KOPT-K1 (cell line): ENCODE measurements at regions not wholly inside any gene's neighbourhood (a gene's known extent, or its start where the extent isn't known, plus 50 kb on each side); places are given as distances from the start of the nearest gene placed in this dataset.

Experiments used
- H3K27ac ChIP-seq: fragments of 200-600 bp; sonication (generic); 2 replicates; pipeline ENCODE4 v1.5.1; 2016; ENCODE audit warnings: antibody characterized with exemption, mild to moderate bottlenecking, low read depth, low read length; ENCODE audit not compliant: poor library complexity, severe bottlenecking
- H3K36me3 ChIP-seq: fragments of 200-600 bp; sonication (generic); 2 replicates; pipeline ENCODE4 v1.5.1; 2017; ENCODE audit warnings: antibody characterized with exemption, mild to moderate bottlenecking, low read length, moderate library complexity; ENCODE audit not compliant: insufficient read depth
- H3K9me3 ChIP-seq: fragments of 200-600 bp; sonication (generic); 2 replicates; pipeline ENCODE4 v1.5.1; 2017; ENCODE audit warnings: antibody characterized with exemption, low read length, mild to moderate bottlenecking; ENCODE audit not compliant: insufficient read depth, poor library complexity, severe bottlenecking

GRCh38 chr14:62301080-62301479, 538.9 kb downstream of the SNAPC1 start:
- no peaks in the 10 kb centered on the region for H3K36me3 ChIP-seq
- no peak overlapping the region for H3K27ac ChIP-seq
- H3K9me3 ChIP-seq = no peaks in the 10 kb centered on the region

DNA sequence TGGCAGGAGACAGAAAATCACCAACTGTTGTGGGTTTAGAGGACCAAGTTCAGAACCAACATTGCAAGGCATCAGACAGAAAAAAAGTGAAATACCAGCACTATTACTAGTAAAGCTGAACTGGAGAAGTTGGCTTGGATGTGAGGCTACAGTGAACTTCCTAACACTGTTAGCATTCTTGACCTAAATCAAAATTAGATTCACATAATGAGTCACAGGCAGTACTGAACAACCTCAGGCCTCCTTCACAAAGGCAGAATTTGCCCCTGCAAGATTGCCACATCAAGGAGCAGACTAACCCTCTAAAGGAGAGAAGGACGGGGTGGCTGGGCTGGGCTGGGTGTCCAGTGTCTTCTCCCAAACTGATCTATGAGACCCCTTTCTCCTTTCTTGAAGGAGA, 539.7 kb downstream of the SNAPC1 start:
- H3K27ac ChIP-seq = no peak overlapping the region

DNA sequence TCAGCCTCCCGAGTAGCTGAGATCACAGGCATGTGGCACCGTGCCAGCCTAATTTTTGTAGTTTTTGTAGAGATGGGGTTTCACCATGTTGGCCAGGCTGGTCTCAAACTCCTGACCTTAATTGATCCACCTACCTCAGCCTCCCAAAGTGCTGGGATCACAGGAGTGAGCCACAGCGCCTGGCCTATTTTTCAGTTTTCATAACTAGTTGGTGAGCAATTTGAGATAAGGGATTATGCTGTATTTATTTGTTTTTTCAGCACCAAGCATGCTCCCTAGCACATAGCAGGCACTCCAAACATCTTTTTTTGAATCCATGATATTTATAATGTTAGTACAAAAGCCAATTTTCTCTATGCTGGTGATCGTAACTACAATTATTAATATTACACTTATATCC, 541.2 kb downstream of the SNAPC1 start:
- Histone ChIP-seq H3K27ac (no peak overlapping the region), H3K9me3 (no peaks in the 10 kb centered on the region), H3K36me3 (no peaks in the 10 kb centered on the region)

More for the DNA sequence above, 539.7 kb downstream of the SNAPC1 start:
- Histone ChIP-seq H3K9me3 (no peaks in the 10 kb centered on the region), H3K36me3 (no peaks in the 10 kb centered on the region)

DNA sequence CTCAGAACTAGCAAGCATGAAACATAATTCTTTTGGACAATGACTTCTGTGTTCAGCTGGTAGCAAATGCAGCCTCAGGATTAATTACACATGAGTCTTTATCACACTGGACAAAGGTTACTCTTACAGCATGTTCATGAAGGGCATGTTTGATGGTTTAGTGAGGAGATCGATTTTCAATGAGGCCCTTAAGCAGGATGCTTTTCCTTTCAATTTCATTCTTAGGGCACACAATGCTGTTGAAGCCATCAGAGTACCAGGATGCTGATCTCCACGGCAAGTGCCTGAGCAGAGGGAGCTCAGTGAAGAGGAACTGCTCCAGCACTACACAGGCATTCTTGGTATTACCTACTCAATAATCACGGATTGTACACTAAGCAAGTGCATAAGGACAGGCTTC, 542.0 kb downstream of the SNAPC1 start:
- Histone ChIP-seq H3K9me3 (no peaks in the 10 kb centered on the region), H3K36me3 (no peaks in the 10 kb centered on the region), H3K27ac (no peak overlapping the region)

- no peaks in the 10 kb centered on the region for H3K36me3 ChIP-seq
- no peak overlapping the region for H3K27ac ChIP-seq
- H3K9me3 ChIP-seq = no peaks in the 10 kb centered on the region
Measured at GRCh38 chr14:62307844-62308243, 545.6 kb downstream of the SNAPC1 start.

- Histone ChIP-seq H3K36me3 (no peaks in the 10 kb centered on the region), H3K27ac (no peak overlapping the region), H3K9me3 (no peaks in the 10 kb centered on the region)
Measured at GRCh38 chr14:62308316-62308715, 546.1 kb downstream of the SNAPC1 start.

- Histone ChIP-seq H3K9me3 (no peaks in the 10 kb centered on the region), H3K27ac (no peak overlapping the region), H3K36me3 (no peaks in the 10 kb centered on the region)
Measured at GRCh38 chr14:62308891-62309290, 546.7 kb downstream of the SNAPC1 start.

- no peaks in the 10 kb centered on the region for H3K9me3 ChIP-seq
- no peak overlapping the region for H3K27ac ChIP-seq
- no peaks in the 10 kb centered on the region for H3K36me3 ChIP-seq
Measured at GRCh38 chr14:62313212-62313611, 551.0 kb downstream of the SNAPC1 start.

GRCh38 chr14:62314221-62314620, 552.0 kb downstream of the SNAPC1 start:
- H3K36me3 ChIP-seq = no peaks in the 10 kb centered on the region
- no peaks in the 10 kb centered on the region for H3K9me3 ChIP-seq
- H3K27ac ChIP-seq = no peak overlapping the region

- no peaks in the 10 kb centered on the region for H3K9me3 ChIP-seq
- no peak overlapping the region for H3K27ac ChIP-seq
- no peaks in the 10 kb centered on the region for H3K36me3 ChIP-seq
Measured at GRCh38 chr14:62314871-62315270, 552.7 kb downstream of the SNAPC1 start.

DNA sequence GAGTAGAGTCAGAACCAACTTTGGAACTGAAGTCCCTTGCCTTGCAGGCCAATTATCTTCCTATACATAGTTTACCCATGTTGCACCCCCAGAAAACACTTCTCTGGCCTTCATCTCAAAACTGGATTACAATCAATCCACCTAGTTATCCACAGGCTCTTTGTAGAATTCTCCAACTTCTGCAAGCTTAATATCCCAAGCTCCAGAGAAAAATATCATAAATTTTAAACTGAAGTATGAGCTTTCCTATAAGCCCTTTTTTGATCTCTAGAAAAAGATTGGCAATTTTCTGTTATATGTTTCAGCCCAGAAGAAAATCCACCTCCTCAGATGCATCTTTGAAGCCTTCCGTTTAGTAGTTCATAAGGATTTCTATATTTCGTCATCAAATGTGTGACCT, 553.4 kb downstream of the SNAPC1 start:
- Histone ChIP-seq H3K36me3 (no peaks in the 10 kb centered on the region), H3K27ac (no peak overlapping the region), H3K9me3 (no peaks in the 10 kb centered on the region)

GRCh38 chr14:62322216-62322615, 560.0 kb downstream of the SNAPC1 start:
- H3K36me3 ChIP-seq = no peaks in the 10 kb centered on the region
- no peak overlapping the region for H3K27ac ChIP-seq
- H3K9me3 ChIP-seq = no peaks in the 10 kb centered on the region

DNA sequence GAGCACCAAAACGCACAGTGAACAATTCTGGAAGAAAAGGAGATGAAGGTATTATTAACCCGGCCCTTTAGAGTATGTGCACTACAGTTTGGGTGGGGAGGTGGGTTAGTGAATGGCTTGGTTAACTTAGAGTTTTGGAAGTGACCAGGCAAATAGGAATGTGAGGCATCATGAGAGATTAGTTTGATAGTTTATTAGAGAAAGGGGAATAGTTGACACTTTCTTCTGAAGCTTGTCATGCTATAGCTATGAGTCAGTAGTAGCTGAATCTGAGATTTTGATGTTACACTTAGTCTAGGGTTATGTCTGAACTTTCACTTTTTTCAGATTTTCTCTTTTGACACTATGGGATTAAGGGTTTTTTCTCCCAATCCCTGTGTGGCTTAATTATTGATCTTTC, 567.2 kb downstream of the SNAPC1 start:
- Histone ChIP-seq H3K27ac (no peak overlapping the region), H3K9me3 (no peaks in the 10 kb centered on the region), H3K36me3 (no peaks in the 10 kb centered on the region)

DNA sequence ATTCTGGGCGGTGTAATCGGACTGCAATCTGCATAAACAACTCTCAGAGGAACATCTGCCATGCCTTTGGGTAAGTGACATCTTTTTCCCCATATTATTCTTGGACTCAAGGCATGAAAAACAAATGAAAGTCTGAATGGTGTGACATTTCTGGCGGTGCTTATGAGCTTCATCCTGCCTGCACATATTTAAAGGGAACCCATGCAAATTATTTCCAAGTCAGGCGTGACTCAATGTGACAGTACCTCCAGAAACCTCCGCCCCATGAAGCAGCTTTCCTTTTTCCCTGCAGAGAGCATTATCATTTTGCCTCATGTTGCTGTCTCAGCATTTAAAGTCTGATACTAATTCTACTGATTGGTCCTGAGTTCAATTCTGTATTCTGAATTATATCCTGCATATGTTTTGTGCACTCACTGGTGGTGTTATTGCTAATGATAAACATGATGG, 585.4 kb downstream of the SNAPC1 start:
- Histone ChIP-seq H3K36me3 (no peaks in the 10 kb centered on the region), H3K27ac (no peak overlapping the region), H3K9me3 (no peaks in the 10 kb centered on the region)

GRCh38 chr14:62357362-62357761, 595.1 kb downstream of the SNAPC1 start:
- Histone ChIP-seq H3K9me3 (peaks cover 8% of the 10 kb centered on the region), H3K27ac (no peak overlapping the region), H3K36me3 (no peaks in the 10 kb centered on the region)

- Histone ChIP-seq H3K36me3 (no peaks in the 10 kb centered on the region), H3K9me3 (no peaks in the 10 kb centered on the region)
Measured at GRCh38 chr14:62364161-62364560, 601.9 kb downstream of the SNAPC1 start.

DNA sequence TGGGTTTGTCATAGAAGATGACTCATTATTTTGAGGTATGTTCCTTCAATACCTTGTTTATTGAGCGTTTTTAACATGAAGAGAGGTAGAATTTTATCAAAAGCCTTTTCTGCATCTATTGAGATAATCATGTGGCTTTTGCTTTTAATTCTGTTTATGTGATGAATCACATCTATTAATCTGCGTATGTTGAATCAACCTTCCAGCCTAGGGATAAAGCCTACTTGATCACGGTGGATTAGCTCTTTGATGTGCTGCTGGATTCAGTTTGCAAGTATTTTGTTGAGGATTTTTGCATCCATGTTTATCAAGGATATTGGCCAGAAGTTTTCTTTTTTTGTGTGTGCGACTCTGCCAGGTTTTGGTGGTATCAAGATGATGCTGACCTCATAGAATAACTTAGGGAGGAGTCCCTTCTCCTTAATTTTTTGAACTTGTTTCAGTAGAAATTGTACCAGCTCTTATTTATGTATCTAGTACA, 602.6 kb downstream of the SNAPC1 start:
- no peaks in the 10 kb centered on the region for H3K36me3 ChIP-seq
- no peaks in the 10 kb centered on the region for H3K9me3 ChIP-seq
- no peak overlapping the region for H3K27ac ChIP-seq

More at GRCh38 chr14:62364161-62364560, 601.9 kb downstream of the SNAPC1 start:
- H3K27ac ChIP-seq = no peak overlapping the region
